H9 (cell line): ENCODE measurements at regions not wholly inside any gene's neighbourhood (a gene's known extent, or its start where the extent isn't known, plus 50 kb on each side); places are given as distances from the start of the nearest gene placed in this dataset.

Experiments
- DNase-seq: peaks from one replicate; pipeline ENCODE4 v3.0.0-alpha.2; 2017
- H2AFZ ChIP-seq: one replicate; pipeline ENCODE4 v1.6.1; 2013; ENCODE audit warnings: mild to moderate bottlenecking, low read length, control low read depth, moderate library complexity
- H2AK5ac ChIP-seq: 2 replicates; pipeline ENCODE4 v1.6.1; 2013; ENCODE audit warnings: low read length, control low read depth, mixed read lengths; ENCODE audit not compliant: insufficient read length
- H2BK120ac ChIP-seq: one replicate; pipeline ENCODE4 v1.6.1; 2013; ENCODE audit warnings: low read depth, mild to moderate bottlenecking, low read length, control low read depth, inconsistent platforms; ENCODE audit not compliant: poor library complexity, severe bottlenecking
- H2BK12ac ChIP-seq: 2 replicates; pipeline ENCODE4 v1.6.1; 2013; ENCODE audit warnings: low read length, control low read depth, mixed read lengths, low read depth; ENCODE audit not compliant: insufficient read length
- H2BK15ac ChIP-seq: 2 replicates; pipeline ENCODE4 v1.6.1; 2013; ENCODE audit warnings: low read depth, low read length, control low read depth
- H2BK20ac ChIP-seq: one replicate; pipeline ENCODE4 v1.6.1; 2013; ENCODE audit warnings: low read depth, mild to moderate bottlenecking, low read length, control low read depth, inconsistent platforms; ENCODE audit not compliant: poor library complexity, severe bottlenecking
- H2BK5ac ChIP-seq: 2 replicates; pipeline ENCODE4 v1.6.1; 2013; ENCODE audit warnings: low read length, control low read depth, mixed read lengths; ENCODE audit not compliant: insufficient read length
- H3K14ac ChIP-seq: 2 replicates; pipeline ENCODE4 v1.6.1; 2013; ENCODE audit warnings: low read length, control low read depth; ENCODE audit not compliant: insufficient read depth
- H3K18ac ChIP-seq: 2 replicates; pipeline ENCODE4 v1.6.1; 2013; ENCODE audit warnings: low read depth, mild to moderate bottlenecking, mixed read lengths, low read length, control low read depth; ENCODE audit not compliant: insufficient read length
- H3K23ac ChIP-seq: 2 replicates; pipeline ENCODE4 v1.6.1; 2013; ENCODE audit warnings: low read length, control low read depth, mixed read lengths, low read depth; ENCODE audit not compliant: insufficient read length
- H3K23me2 ChIP-seq: 2 replicates; pipeline ENCODE4 v1.6.1; 2013; ENCODE audit warnings: low read depth, mild to moderate bottlenecking, mixed read lengths, low read length, control low read depth; ENCODE audit not compliant: insufficient read length, poor library complexity, severe bottlenecking
- H3K27ac ChIP-seq: 2 replicates; pipeline ENCODE4 v1.5.1; 2013; ENCODE audit warnings: low read length, control low read depth, mixed read lengths, low read depth; ENCODE audit not compliant: insufficient read length
- H3K27me3 ChIP-seq: 2 replicates; pipeline ENCODE4 v1.6.1; 2013; ENCODE audit warnings: low read length, control low read depth, inconsistent platforms; ENCODE audit not compliant: insufficient read depth
- H3K4ac ChIP-seq: 2 replicates; pipeline ENCODE4 v1.6.1; 2013; ENCODE audit warnings: low read depth, mild to moderate bottlenecking, control low read depth, inconsistent platforms, low read length, moderate library complexity
- H3K4me1 ChIP-seq: 2 replicates; pipeline ENCODE4 v1.6.1; 2013; ENCODE audit warnings: low read length, control low read depth, inconsistent platforms; ENCODE audit not compliant: insufficient read depth
- H3K4me2 ChIP-seq: 2 replicates; pipeline ENCODE4 v1.6.1; 2013; ENCODE audit warnings: low read length, control low read depth, mixed read lengths; ENCODE audit not compliant: insufficient read length, insufficient read depth
- H3K56ac ChIP-seq: 2 replicates; pipeline ENCODE4 v1.6.1; 2013; ENCODE audit warnings: low read depth, mild to moderate bottlenecking, mixed read lengths, low read length, control low read depth; ENCODE audit not compliant: insufficient read length
- H3K79me1 ChIP-seq: 2 replicates; pipeline ENCODE4 v1.6.1; 2013; ENCODE audit warnings: low read depth, mild to moderate bottlenecking, moderate library complexity, low read length, control low read depth, inconsistent platforms; ENCODE audit not compliant: insufficient read depth, poor library complexity, severe bottlenecking
- H3K79me2 ChIP-seq: 2 replicates; pipeline ENCODE4 v1.6.1; 2013; ENCODE audit warnings: low read length, control low read depth, inconsistent platforms; ENCODE audit not compliant: insufficient read depth
- H3K9ac ChIP-seq: 2 replicates; pipeline ENCODE4 v1.6.1; 2013; ENCODE audit warnings: low read length, control low read depth, mixed read lengths; ENCODE audit not compliant: insufficient read length; ENCODE audit errors: extremely low read depth
- H3K9me3 ChIP-seq: one replicate; pipeline ENCODE4 v1.6.1; 2013; ENCODE audit warnings: low read depth, low read length, inconsistent platforms; ENCODE audit not compliant: control insufficient read depth
- H3T11ph ChIP-seq: one replicate; pipeline ENCODE4 v1.6.1; 2013; ENCODE audit warnings: mild to moderate bottlenecking, low read length, control low read depth, inconsistent platforms
- H4K20me1 ChIP-seq: one replicate; pipeline ENCODE4 v1.6.1; 2013; ENCODE audit not compliant: control insufficient read depth, insufficient read length, insufficient read depth
- H4K5ac ChIP-seq: 2 replicates; pipeline ENCODE4 v1.6.1; 2013; ENCODE audit warnings: low read depth, mild to moderate bottlenecking, mixed read lengths, low read length, control low read depth; ENCODE audit not compliant: insufficient read length
- H4K8ac ChIP-seq: replicated peaks from 2 replicates; pipeline ENCODE4 v1.6.1; 2013; ENCODE audit warnings: low read length, control low read depth, mixed read lengths, low read depth; ENCODE audit not compliant: insufficient read length
- H4K91ac ChIP-seq: 2 replicates; pipeline ENCODE4 v1.6.1; 2013; ENCODE audit warnings: low read depth, mild to moderate bottlenecking, moderate library complexity, mixed read lengths, low read length, control low read depth; ENCODE audit not compliant: insufficient read length
- H3K27ac Mint-ChIP-seq, 3 experiments: 2 replicates in 2 of 3; 3 replicates in 1 of 3; pipeline ENCODE4 v1.8.0; 2020 to 2021; ENCODE audit warnings: mixed read lengths in 3 of 3, mild to moderate bottlenecking in 1 of 3, moderate library complexity in 1 of 3
- H3K27me3 Mint-ChIP-seq: 2 replicates; pipeline ENCODE4 v1.8.0; 2021; ENCODE audit warnings: low read depth, mild to moderate bottlenecking, moderate library complexity, mixed read lengths
- H3K36me3 Mint-ChIP-seq, 3 experiments: 2 replicates in 2 of 3; 3 replicates in 1 of 3; pipeline ENCODE4 v1.8.0; 2020 to 2021; ENCODE audit warnings: low read depth in 3 of 3, mixed read lengths in 3 of 3; ENCODE audit not compliant: insufficient read depth in 1 of 3
- H3K4me1 Mint-ChIP-seq, 2 experiments: 2 replicates each; pipeline ENCODE4 v1.8.0; 2020; ENCODE audit warnings: mixed read lengths in 2 of 2
- H3K4me3 Mint-ChIP-seq, 2 experiments: 2 replicates in 1 of 2; 3 replicates in 1 of 2; pipeline ENCODE4 v1.8.0; 2020 to 2021; ENCODE audit warnings: mild to moderate bottlenecking in 2 of 2, mixed read lengths in 2 of 2, moderate library complexity in 1 of 2
- H3K9me3 Mint-ChIP-seq, 2 experiments: 2 replicates in 1 of 2; 3 replicates in 1 of 2; pipeline ENCODE4 v1.8.0; 2020; ENCODE audit warnings: mild to moderate bottlenecking in 2 of 2, mixed read lengths in 2 of 2, moderate library complexity in 1 of 2
- WGBS: extraction: QIAGEN DNeasy Blood & Tissue Kit; methylation state at CpG from one replicate; pipeline ENCODE4 v1.1.7; 2013; ENCODE audit warnings: missing lambda C conversion rate, low lambda C conversion rate, mixed read lengths; ENCODE audit not compliant: insufficient read length; ENCODE audit errors: extremely low coverage; 5-methylcytosine and 5-hydroxymethylcytosine counted together
- TF ChIP-seq, protein P1 (sequence below): fragments of 200-600 bp; sonication (generic); conservative IDR thresholded peaks from 3 replicates; pipeline ENCODE4 v1.8.0; 2021; ENCODE audit warnings: antibody characterized with exemption, mild to moderate bottlenecking

GRCh38 chr4:67236788-67237187, 308.5 kb downstream of the CENPC start:
- Histone ChIP-seq H2BK15ac (no peak overlapping the region), H2BK5ac (no peak overlapping the region), H2BK120ac (no peak overlapping the region), H4K91ac (no peak overlapping the region), H3K56ac (no peak overlapping the region), H3K9me3 (no peaks in the 10 kb centered on the region), H4K8ac (no peak overlapping the region), H2BK12ac (no peak overlapping the region), H3K79me1 (no peaks in the 10 kb centered on the region), H3K23me2 (no peaks in the 10 kb centered on the region), H3K14ac (no peak overlapping the region), H3K79me2 (no peaks in the 10 kb centered on the region), H4K20me1 (no peaks in the 10 kb centered on the region), H2AK5ac (no peak overlapping the region), H3K27me3 (no peaks in the 10 kb centered on the region), H3K23ac (no peak overlapping the region), H2BK20ac (no peak overlapping the region), H3K18ac (no peak overlapping the region), H3K4me1 (no peaks in the 10 kb centered on the region), H3K9ac (no peak overlapping the region), H3K4ac (no peak overlapping the region), H3K4me2 (no peak overlapping the region), H3K27ac (no peak overlapping the region), H4K5ac (no peak overlapping the region), H3T11ph (no peak overlapping the region), H2AFZ (no peak overlapping the region)
- Mint-ChIP-seq H3K4me3 (no peak overlapping the region), H3K9me3 (no peaks in the 10 kb centered on the region), H3K27ac (no peak overlapping the region), H3K36me3 (no peaks in the 10 kb centered on the region), H3K27me3 (no peaks in the 10 kb centered on the region), H3K4me1 (no peaks in the 10 kb centered on the region)
- peak; percentile 31 for DNase-seq
- no CpG with 5 or more reads among the region's 2 CpGs for WGBS
- TF ChIP-seq, protein P1, sequence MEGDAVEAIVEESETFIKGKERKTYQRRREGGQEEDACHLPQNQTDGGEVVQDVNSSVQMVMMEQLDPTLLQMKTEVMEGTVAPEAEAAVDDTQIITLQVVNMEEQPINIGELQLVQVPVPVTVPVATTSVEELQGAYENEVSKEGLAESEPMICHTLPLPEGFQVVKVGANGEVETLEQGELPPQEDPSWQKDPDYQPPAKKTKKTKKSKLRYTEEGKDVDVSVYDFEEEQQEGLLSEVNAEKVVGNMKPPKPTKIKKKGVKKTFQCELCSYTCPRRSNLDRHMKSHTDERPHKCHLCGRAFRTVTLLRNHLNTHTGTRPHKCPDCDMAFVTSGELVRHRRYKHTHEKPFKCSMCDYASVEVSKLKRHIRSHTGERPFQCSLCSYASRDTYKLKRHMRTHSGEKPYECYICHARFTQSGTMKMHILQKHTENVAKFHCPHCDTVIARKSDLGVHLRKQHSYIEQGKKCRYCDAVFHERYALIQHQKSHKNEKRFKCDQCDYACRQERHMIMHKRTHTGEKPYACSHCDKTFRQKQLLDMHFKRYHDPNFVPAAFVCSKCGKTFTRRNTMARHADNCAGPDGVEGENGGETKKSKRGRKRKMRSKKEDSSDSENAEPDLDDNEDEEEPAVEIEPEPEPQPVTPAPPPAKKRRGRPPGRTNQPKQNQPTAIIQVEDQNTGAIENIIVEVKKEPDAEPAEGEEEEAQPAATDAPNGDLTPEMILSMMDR, result no peak
